Loucy (cell line): ENCODE measurements at regions not wholly inside any gene's neighbourhood (a gene's known extent, or its start where the extent isn't known, plus 50 kb on each side); places are given as distances from the start of the nearest gene placed in this dataset.

ENCODE experiments used
- H2AFZ ChIP-seq: fragments of 200-600 bp; sonication (generic); 2 replicates; pipeline ENCODE4 v1.6.0; 2016; ENCODE audit warnings: antibody characterized with exemption, mild to moderate bottlenecking, low read length, moderate library complexity
- H3F3A ChIP-seq: fragments of 200-600 bp; 2 replicates; pipeline ENCODE4 v1.6.0; 2016; ENCODE audit warnings: antibody characterized with exemption, low read depth, mild to moderate bottlenecking
- H3K27me3 ChIP-seq: fragments of 200-600 bp; sonication (generic); 2 replicates; pipeline ENCODE4 v1.6.1; 2014; ENCODE audit warnings: low read length, mild to moderate bottlenecking; ENCODE audit not compliant: insufficient read depth, poor library complexity, severe bottlenecking
- H3K36me3 ChIP-seq: fragments of 200-600 bp; sonication (generic); 2 replicates; pipeline ENCODE4 v1.6.1; 2016; ENCODE audit warnings: low read length; ENCODE audit not compliant: insufficient read depth
- H3K4me1 ChIP-seq: fragments of 200-600 bp; sonication (generic); 2 replicates; pipeline ENCODE4 v1.5.1; 2014; ENCODE audit warnings: low read length, mild to moderate bottlenecking; ENCODE audit not compliant: insufficient read depth, poor library complexity, severe bottlenecking
- H3K4me2 ChIP-seq: fragments of 200-600 bp; sonication (generic); 2 replicates; pipeline ENCODE4 v1.6.0; 2014; ENCODE audit warnings: antibody characterized with exemption, low read length, low read depth, mild to moderate bottlenecking; ENCODE audit not compliant: poor library complexity, severe bottlenecking
- H3K4me3 ChIP-seq: fragments of 200-600 bp; sonication (generic); 2 replicates; pipeline ENCODE4 v1.5.1; 2014; ENCODE audit warnings: low read length, mild to moderate bottlenecking, mixed read lengths; ENCODE audit not compliant: poor library complexity, severe bottlenecking
- H3K79me2 ChIP-seq: fragments of 200-600 bp; sonication (generic); 2 replicates; pipeline ENCODE4 v1.6.1; 2014; ENCODE audit warnings: low read length; ENCODE audit not compliant: insufficient read depth
- H3K9ac ChIP-seq: fragments of 200-600 bp; sonication (generic); 2 replicates; pipeline ENCODE4 v1.6.0; 2014; ENCODE audit warnings: mild to moderate bottlenecking, low read depth, low read length, moderate library complexity; ENCODE audit not compliant: poor library complexity, severe bottlenecking
- H3K9me2 ChIP-seq: fragments of 200-600 bp; sonication (generic); replicated peaks from 2 replicates; pipeline ENCODE4 v1.6.1; 2016; ENCODE audit warnings: low read depth, low read length, mixed read lengths
- H3K9me3 ChIP-seq: fragments of 200-600 bp; sonication (generic); 2 replicates; pipeline ENCODE4 v1.6.1; 2014; ENCODE audit warnings: mild to moderate bottlenecking, antibody characterized with exemption, low read length, low read depth; ENCODE audit not compliant: insufficient read depth
- H4K20me1 ChIP-seq: fragments of 200-600 bp; sonication (generic); 2 replicates; pipeline ENCODE4 v1.6.0; 2014; ENCODE audit warnings: antibody characterized with exemption, low read length, mild to moderate bottlenecking; ENCODE audit not compliant: insufficient read depth, poor library complexity, severe bottlenecking
- CTCF ChIP-seq: fragments of 200-600 bp; sonication (generic); conservative IDR thresholded peaks from 2 replicates; pipeline ENCODE4 v1.5.1; 2014; ENCODE audit warnings: mild to moderate bottlenecking, antibody characterized with exemption, low read length
- EZH2phosphoT487 ChIP-seq: fragments of 200-600 bp; IDR thresholded peaks from 2 replicates; pipeline ENCODE4 v1.6.1; 2018; ENCODE audit warnings: antibody characterized with exemption, mild to moderate bottlenecking, moderate library complexity, borderline replicate concordance

DNA sequence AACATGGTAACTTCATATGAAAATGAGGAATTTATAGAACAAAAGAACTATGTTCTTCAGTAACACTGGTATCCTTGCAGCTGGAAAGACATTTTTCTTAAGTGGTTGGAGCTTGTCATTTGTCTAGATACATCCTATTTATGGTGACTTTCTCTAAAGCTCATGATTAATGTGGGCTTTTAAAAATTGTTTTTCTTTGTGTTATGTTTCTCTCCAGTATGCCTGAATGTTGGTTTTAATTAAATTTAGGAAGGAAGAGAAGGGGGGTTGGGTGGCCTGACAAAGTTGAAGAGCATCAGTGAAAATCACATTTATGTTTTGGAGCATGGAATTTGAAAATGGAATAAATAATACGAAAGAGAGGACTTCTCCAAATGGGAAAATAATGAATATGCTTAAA, 457.1 kb upstream of the ETAA1 start:
- no peaks in the 10 kb centered on the region for H3K27me3 ChIP-seq
- H3K9me3 ChIP-seq, result no peaks in the 10 kb centered on the region
- H3K36me3 ChIP-seq, result no peaks in the 10 kb centered on the region
- no peak overlapping the region for H3K4me3 ChIP-seq
- H3K9ac ChIP-seq, result no peak overlapping the region
- no peak overlapping the region for H3K4me2 ChIP-seq
- no peaks in the 10 kb centered on the region for H3K79me2 ChIP-seq
- no peaks in the 10 kb centered on the region for H3K9me2 ChIP-seq
- TF ChIP-seq EZH2phosphoT487 (no peak), CTCF (no peak)
- no peaks in the 10 kb centered on the region for H3K4me1 ChIP-seq
- H4K20me1 ChIP-seq, result no peaks in the 10 kb centered on the region
- H2AFZ ChIP-seq, result no peak overlapping the region
- H3F3A ChIP-seq, result no peaks in the 10 kb centered on the region

DNA sequence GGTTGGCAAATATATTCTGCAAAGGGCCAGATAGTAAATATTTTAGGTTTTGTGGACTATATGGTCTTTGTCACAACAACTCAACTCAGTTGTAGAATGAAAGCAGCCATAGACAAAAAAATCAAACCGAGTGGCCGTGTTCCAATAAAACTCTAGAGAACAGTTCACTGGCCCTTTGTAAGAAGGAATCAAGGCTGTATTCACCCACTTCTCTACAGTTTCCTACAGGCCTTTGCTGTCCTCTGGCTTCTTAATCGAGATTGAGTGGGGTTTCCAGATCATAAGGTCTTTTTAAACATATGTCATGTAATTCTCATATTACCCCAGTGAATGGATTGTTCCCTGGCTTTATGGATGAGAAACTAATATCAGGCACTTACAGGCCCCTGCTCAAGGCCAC, 448.9 kb upstream of the ETAA1 start:
- no peak overlapping the region for H3K9ac ChIP-seq
- H3K36me3 ChIP-seq, result no peaks in the 10 kb centered on the region
- H2AFZ ChIP-seq, result no peak overlapping the region
- H3F3A ChIP-seq, result no peaks in the 10 kb centered on the region
- no peaks in the 10 kb centered on the region for H3K9me2 ChIP-seq
- H4K20me1 ChIP-seq, result no peaks in the 10 kb centered on the region
- no peaks in the 10 kb centered on the region for H3K9me3 ChIP-seq
- H3K79me2 ChIP-seq, result no peaks in the 10 kb centered on the region
- H3K4me1 ChIP-seq, result no peaks in the 10 kb centered on the region
- no peaks in the 10 kb centered on the region for H3K27me3 ChIP-seq
- no peak overlapping the region for H3K4me2 ChIP-seq
- no peak for TF ChIP-seq EZH2phosphoT487
- TF ChIP-seq CTCF, result no peak
- no peak overlapping the region for H3K4me3 ChIP-seq

DNA sequence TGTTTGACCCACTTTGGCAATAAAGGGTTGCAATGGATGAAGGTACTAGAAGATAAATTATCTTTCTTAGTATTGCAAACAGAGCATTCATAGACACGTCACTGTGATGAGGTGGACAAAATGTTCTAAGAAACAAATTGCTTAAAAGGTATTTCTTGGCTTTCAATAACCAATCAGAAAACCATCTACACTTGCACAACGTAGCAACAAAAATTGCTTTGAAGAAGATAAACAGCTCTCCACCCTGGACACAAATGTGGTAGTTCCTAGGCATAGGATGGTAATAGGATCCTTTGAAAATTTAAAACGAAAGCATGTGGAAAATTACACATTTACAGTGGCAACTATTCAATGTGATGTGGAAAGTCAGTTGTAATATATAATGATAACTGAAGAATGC, 439.9 kb upstream of the ETAA1 start:
- H3K4me1 ChIP-seq, result no peaks in the 10 kb centered on the region
- H3K9me2 ChIP-seq, result 0 out of 2 replicates have a peak, but pooled peaks cover 3% of the 10 kb centered on the region
- no peak overlapping the region for H3K4me3 ChIP-seq
- H3K36me3 ChIP-seq, result no peaks in the 10 kb centered on the region
- no peak overlapping the region for H3K4me2 ChIP-seq
- no peaks in the 10 kb centered on the region for H3K79me2 ChIP-seq
- no peak overlapping the region for H3K9ac ChIP-seq
- no peaks in the 10 kb centered on the region for H3F3A ChIP-seq
- no peak for TF ChIP-seq EZH2phosphoT487
- TF ChIP-seq CTCF, result no peak
- H2AFZ ChIP-seq, result no peak overlapping the region
- no peaks in the 10 kb centered on the region for H3K9me3 ChIP-seq
- no peaks in the 10 kb centered on the region for H3K27me3 ChIP-seq
- no peaks in the 10 kb centered on the region for H4K20me1 ChIP-seq
